NCI-H1417 (cell line): ENCODE measurements at regions not wholly inside any gene's neighbourhood (a gene's known extent, or its start where the extent isn't known, plus 50 kb on each side); places are given as distances from the start of the nearest gene placed in this dataset.
"Not testable (repeated sequence)": the region's sequence is repeated elsewhere in the genome, so short reads cannot be mapped to it uniquely, and the experiment has no call there.

ENCODE experiments used
- DNase-seq, 3 experiments: peaks; one replicate each; lab custom pipeline; 2025; lab: John Stamatoyannopoulos, UW

- no peak for DNase-seq
These were observed 98.2 kb upstream of the C14orf180 start for GRCh38 chr14:104481323-104481722.

- not testable (repeated sequence) for DNase-seq
These were observed 97.5 kb upstream of the C14orf180 start for GRCh38 chr14:104482017-104482416.

GRCh38 chr14:104486222-104486923 is 93.2 kb upstream of the C14orf180 start:
- DNase-seq: no peak

- no peak for DNase-seq
These were observed 85.1 kb upstream of the C14orf180 start for GRCh38 chr14:104494483-104494882.

GRCh38 chr14:104496095-104496494 is 83.5 kb upstream of the C14orf180 start:
- DNase-seq: no peak

- DNase-seq: no peak
These were observed 79.5 kb upstream of the C14orf180 start for GRCh38 chr14:104499784-104500760.

- no peak for DNase-seq
These were observed 77.5 kb upstream of the C14orf180 start for GRCh38 chr14:104502060-104502459.

GRCh38 chr14:104503691-104504090 is 75.9 kb upstream of the C14orf180 start:
- no peak for DNase-seq

GRCh38 chr14:104504172-104504735 is 75.3 kb upstream of the C14orf180 start:
- DNase-seq: no peak

GRCh38 chr14:104505085-104506074 is 74.2 kb upstream of the C14orf180 start:
- no peak for DNase-seq

- DNase-seq: no peak
These were observed 72.9 kb upstream of the C14orf180 start for GRCh38 chr14:104506461-104507253.

- no peak for DNase-seq
These were observed 72.1 kb upstream of the C14orf180 start for GRCh38 chr14:104507443-104507842.

GRCh38 chr14:104509673-104510072 is 69.9 kb upstream of the C14orf180 start:
- DNase-seq: peak in 2 of 3 experiments; percentile 17 to 52

- DNase-seq: peak in 1 of 3 experiments; percentile 23
These were observed 69.3 kb upstream of the C14orf180 start for GRCh38 chr14:104510216-104510615.

- DNase-seq: no peak
These were observed 68.6 kb upstream of the C14orf180 start for GRCh38 chr14:104510794-104511611.

- DNase-seq: no peak
These were observed 67.5 kb upstream of the C14orf180 start for GRCh38 chr14:104512061-104512460.

- no peak for DNase-seq
These were observed 66.6 kb upstream of the C14orf180 start for GRCh38 chr14:104512771-104513640.

- DNase-seq: no peak
These were observed 65.9 kb upstream of the C14orf180 start for GRCh38 chr14:104513641-104514046.
